ENCODE measurements at regions not wholly inside any gene's neighbourhood (a gene's known extent, or its start where the extent isn't known, plus 50 kb on each side); places are given as distances from the start of the nearest gene placed in this dataset.

DNA sequence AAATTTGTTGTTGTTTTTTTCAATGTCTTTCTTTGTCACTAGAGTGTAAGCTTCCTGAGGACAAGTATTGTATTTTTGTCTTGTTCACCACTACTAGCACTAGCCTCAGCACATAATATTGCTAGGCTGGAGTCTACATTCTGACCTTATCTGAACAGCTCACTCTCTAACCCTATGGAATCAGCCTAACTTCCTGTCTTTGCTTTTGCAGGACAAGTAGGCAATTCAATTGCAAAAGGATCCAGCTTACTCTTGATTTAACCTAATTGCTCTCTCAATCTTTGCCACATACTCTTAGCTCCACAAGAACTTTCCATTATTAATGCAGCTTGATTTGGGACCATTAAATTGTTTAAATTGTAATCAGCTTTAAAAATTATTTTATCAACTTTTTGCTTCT lies 308.5 kb downstream of the MAN2A1 start:
- TF ChIP-seq, protein P1, sequence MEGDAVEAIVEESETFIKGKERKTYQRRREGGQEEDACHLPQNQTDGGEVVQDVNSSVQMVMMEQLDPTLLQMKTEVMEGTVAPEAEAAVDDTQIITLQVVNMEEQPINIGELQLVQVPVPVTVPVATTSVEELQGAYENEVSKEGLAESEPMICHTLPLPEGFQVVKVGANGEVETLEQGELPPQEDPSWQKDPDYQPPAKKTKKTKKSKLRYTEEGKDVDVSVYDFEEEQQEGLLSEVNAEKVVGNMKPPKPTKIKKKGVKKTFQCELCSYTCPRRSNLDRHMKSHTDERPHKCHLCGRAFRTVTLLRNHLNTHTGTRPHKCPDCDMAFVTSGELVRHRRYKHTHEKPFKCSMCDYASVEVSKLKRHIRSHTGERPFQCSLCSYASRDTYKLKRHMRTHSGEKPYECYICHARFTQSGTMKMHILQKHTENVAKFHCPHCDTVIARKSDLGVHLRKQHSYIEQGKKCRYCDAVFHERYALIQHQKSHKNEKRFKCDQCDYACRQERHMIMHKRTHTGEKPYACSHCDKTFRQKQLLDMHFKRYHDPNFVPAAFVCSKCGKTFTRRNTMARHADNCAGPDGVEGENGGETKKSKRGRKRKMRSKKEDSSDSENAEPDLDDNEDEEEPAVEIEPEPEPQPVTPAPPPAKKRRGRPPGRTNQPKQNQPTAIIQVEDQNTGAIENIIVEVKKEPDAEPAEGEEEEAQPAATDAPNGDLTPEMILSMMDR (IDR thresholded peaks at IDR 0.05; ENCODE audit: poor library complexity): no peak
- TF ChIP-seq EZH2 (IDR thresholded peaks at IDR 0.05; ENCODE audit: borderline replicate concordance) (no peak), EZH2phosphoT487 (IDR thresholded peaks at IDR 0.05; ENCODE audit: low read depth, severe bottlenecking, unreplicated experiment) (no peak)

Data from hepatocyte (in vitro differentiated cells).